ENCODE measurements at regions not wholly inside any gene's neighbourhood (a gene's known extent, or its start where the extent isn't known, plus 50 kb on each side); places are given as distances from the start of the nearest gene placed in this dataset.

DNA sequence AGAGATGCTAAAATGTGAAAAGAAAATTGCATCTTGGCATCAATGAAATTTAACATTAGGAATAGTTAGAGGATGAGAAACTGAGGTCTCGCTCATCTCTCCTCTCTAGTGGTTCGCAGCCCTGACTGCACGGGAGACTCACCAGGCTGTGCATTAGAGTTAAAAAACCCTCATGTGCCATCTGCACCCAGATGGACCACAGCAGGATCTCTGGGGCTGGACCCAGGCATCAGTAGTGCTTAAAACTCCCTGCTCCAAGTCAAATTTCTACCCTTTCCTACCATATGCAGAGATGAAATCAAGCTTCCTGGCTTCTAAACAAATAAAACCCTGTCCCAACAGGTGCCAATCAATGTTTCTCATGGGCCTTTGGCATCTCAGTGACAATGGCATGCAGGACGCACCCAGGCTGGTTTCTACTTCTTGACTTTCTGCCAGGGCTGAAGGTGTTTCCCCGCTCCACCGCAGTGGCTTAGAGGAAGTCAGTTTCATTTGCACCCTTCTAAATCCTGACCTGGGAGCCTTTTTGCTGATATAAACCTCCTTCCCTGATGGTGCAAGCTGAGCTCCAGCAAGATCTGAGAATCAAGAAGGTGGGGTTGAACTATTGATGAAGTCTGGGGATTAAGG, 132.6 kb downstream of the NSG2 start:
- no peaks in the 10 kb centered on the region for H3K9me3 Mint-ChIP-seq
- H3K4me1 Mint-ChIP-seq (ENCODE audit: unreplicated experiment) = no peaks in the 10 kb centered on the region
- H3K27ac Mint-ChIP-seq = no peak overlapping the region
- H3K4me3 Mint-ChIP-seq = no peak overlapping the region
- no peak for TF ChIP-seq CTCF (conservative IDR thresholded peaks at IDR 0.05)
- DNase-seq (ENCODE audit: extremely low spot score, unreplicated experiment) = peak; percentile 36
- H3K36me3 Mint-ChIP-seq = no peaks in the 10 kb centered on the region
- peaks cover 45% of the 10 kb centered on the region for H3K27me3 Mint-ChIP-seq

GRCh38 chr5:174180639-174181038, 135.1 kb downstream of the NSG2 start:
- Mint-ChIP-seq H3K4me3 (no peak overlapping the region), H3K36me3 (no peaks in the 10 kb centered on the region), H3K9me3 (no peaks in the 10 kb centered on the region), H3K27me3 (peaks cover 47% of the 10 kb centered on the region), H3K27ac (no peak overlapping the region), H3K4me1 (ENCODE audit: unreplicated experiment) (no peaks in the 10 kb centered on the region)
- no peak for DNase-seq (ENCODE audit: extremely low spot score, unreplicated experiment)
- no peak for TF ChIP-seq CTCF (conservative IDR thresholded peaks at IDR 0.05)

GRCh38 chr5:174182111-174182510, 136.6 kb downstream of the NSG2 start:
- H3K4me3 Mint-ChIP-seq = no peak overlapping the region
- peaks cover 62% of the 10 kb centered on the region for H3K27me3 Mint-ChIP-seq
- no peak for TF ChIP-seq CTCF (conservative IDR thresholded peaks at IDR 0.05)
- no peaks in the 10 kb centered on the region for H3K9me3 Mint-ChIP-seq
- H3K4me1 Mint-ChIP-seq (ENCODE audit: unreplicated experiment) = peaks cover 4% of the 10 kb centered on the region
- no peaks in the 10 kb centered on the region for H3K36me3 Mint-ChIP-seq
- no peak overlapping the region for H3K27ac Mint-ChIP-seq
- no peak for DNase-seq (ENCODE audit: extremely low spot score, unreplicated experiment)

- Mint-ChIP-seq H3K27ac (no peak overlapping the region), H3K27me3 (peaks cover 58% of the 10 kb centered on the region), H3K4me1 (ENCODE audit: unreplicated experiment) (peaks cover 11% of the 10 kb centered on the region), H3K4me3 (no peak overlapping the region), H3K36me3 (no peaks in the 10 kb centered on the region), H3K9me3 (no peaks in the 10 kb centered on the region)
- DNase-seq (ENCODE audit: extremely low spot score, unreplicated experiment) = no peak
- no peak for TF ChIP-seq CTCF (conservative IDR thresholded peaks at IDR 0.05)
Measured at GRCh38 chr5:174183701-174184100, 138.2 kb downstream of the NSG2 start.

GRCh38 chr5:174185506-174185905, 140.0 kb downstream of the NSG2 start:
- no peak for TF ChIP-seq CTCF (conservative IDR thresholded peaks at IDR 0.05)
- Mint-ChIP-seq H3K4me1 (ENCODE audit: unreplicated experiment) (peaks cover 28% of the 10 kb centered on the region), H3K9me3 (no peaks in the 10 kb centered on the region), H3K27ac (no peak overlapping the region), H3K4me3 (no peak overlapping the region), H3K36me3 (no peaks in the 10 kb centered on the region), H3K27me3 (peaks cover 61% of the 10 kb centered on the region)
- DNase-seq (ENCODE audit: extremely low spot score, unreplicated experiment) = no peak
